Thoracic aorta (tissue), 2 donors: ENCODE measurements at regions not wholly inside any gene's neighbourhood (a gene's known extent, or its start where the extent isn't known, plus 50 kb on each side); places are given as distances from the start of the nearest gene placed in this dataset.
"Not testable (repeated sequence)": the region's sequence is repeated elsewhere in the genome, so short reads cannot be mapped to it uniquely, and the experiment has no call there.

Source experiments
- ATAC-seq: fragments of 150-250 bp; one replicate; pipeline ENCODE4 v1.8.0; 2017; ENCODE audit warnings: low read depth; ENCODE audit not compliant: insufficient number of reproducible peaks, low FRiP score
- DNase-seq: peaks from one replicate; pipeline ENCODE4 v3.0.0-alpha.2; 2020; ENCODE audit warnings: low spot score
- H3K27ac ChIP-seq, 2 donors: fragments of 200-600 bp; sonication (generic); 1 replicate in 1 of 2; 2 replicates in 1 of 2; pipeline ENCODE4 v1.5.1; 2016; ENCODE audit warnings: mild to moderate bottlenecking in 2 of 2, moderate library complexity in 2 of 2
- H3K27me3 ChIP-seq: fragments of 200-600 bp; sonication (generic); replicated peaks from 2 replicates; pipeline ENCODE4 v1.6.0; 2016; ENCODE audit warnings: mild to moderate bottlenecking; ENCODE audit not compliant: insufficient read depth
- H3K36me3 ChIP-seq: fragments of 200-600 bp; sonication (generic); one replicate; pipeline ENCODE4 v1.5.1; 2016
- H3K4me1 ChIP-seq, 2 donors: fragments of 200-600 bp; sonication (generic); 1 replicate in 1 of 2; 2 replicates in 1 of 2; pipeline versions ENCODE4 v1.5.1 to v1.6.0; 2016; ENCODE audit warnings: low read depth in 2 of 2, mild to moderate bottlenecking in 1 of 2; ENCODE audit not compliant: control insufficient read depth in 1 of 2
- H3K4me3 ChIP-seq: fragments of 200-600 bp; sonication (generic); 2 replicates; pipeline ENCODE4 v1.5.1; 2016; ENCODE audit warnings: mild to moderate bottlenecking
- H3K9me3 ChIP-seq: fragments of 200-600 bp; sonication (generic); 2 replicates; pipeline ENCODE4 v1.5.1; 2016
- CTCF ChIP-seq: fragments of 200-600 bp; sonication (generic); IDR thresholded peaks from one replicate; pipeline ENCODE4 v1.5.1; 2019; ENCODE audit warnings: antibody characterized with exemption

GRCh38 chr18:56283316-56283715, 355.1 kb downstream of the TXNL1 start:
- Histone ChIP-seq H3K4me3 (no peak overlapping the region), H3K9me3 (no peaks in the 10 kb centered on the region)
- TF ChIP-seq CTCF: no peak

GRCh38 chr18:56282234-56283104, 355.9 kb downstream of the TXNL1 start:
- no peak for DNase-seq
- H3K36me3 ChIP-seq: no peaks in the 10 kb centered on the region
- no peak for ATAC-seq
- no peak for TF ChIP-seq CTCF
- H3K4me1 ChIP-seq: no peaks in the 10 kb centered on the region
- H3K9me3 ChIP-seq: no peaks in the 10 kb centered on the region
- no peak overlapping the region for H3K27ac ChIP-seq
- H3K4me3 ChIP-seq: no peak overlapping the region
- H3K27me3 ChIP-seq: no peaks in the 10 kb centered on the region

More at GRCh38 chr18:56283316-56283715, 355.1 kb downstream of the TXNL1 start:
- no peaks in the 10 kb centered on the region for H3K4me1 ChIP-seq
- H3K27ac ChIP-seq: no peak overlapping the region
- DNase-seq (no peak), ATAC-seq (no peak)
- H3K27me3 ChIP-seq: no peaks in the 10 kb centered on the region
- no peaks in the 10 kb centered on the region for H3K36me3 ChIP-seq

GRCh38 chr18:56279816-56280215, 358.6 kb downstream of the TXNL1 start:
- H3K9me3 ChIP-seq, H3K4me1 ChIP-seq, H3K27ac ChIP-seq, H3K27me3 ChIP-seq, ATAC-seq, DNase-seq, H3K36me3 ChIP-seq, H3K4me3 ChIP-seq: not testable (repeated sequence)

- H3K4me1 ChIP-seq: no peaks in the 10 kb centered on the region
- no peaks in the 10 kb centered on the region for H3K9me3 ChIP-seq
- ATAC-seq: no peak
- TF ChIP-seq CTCF: no peak
- no peak overlapping the region for H3K27ac ChIP-seq
- H3K4me3 ChIP-seq: no peak overlapping the region
- no peaks in the 10 kb centered on the region for H3K36me3 ChIP-seq
- no peak for DNase-seq
- no peaks in the 10 kb centered on the region for H3K27me3 ChIP-seq
These were observed 359.9 kb downstream of the TXNL1 start for GRCh38 chr18:56278421-56279003.

- Histone ChIP-seq H3K4me1 (no peaks in the 10 kb centered on the region), H3K4me3 (no peak overlapping the region), H3K27me3 (no peaks in the 10 kb centered on the region), H3K9me3 (no peaks in the 10 kb centered on the region), H3K27ac (no peak overlapping the region), H3K36me3 (no peaks in the 10 kb centered on the region)
- ATAC-seq (no peak), DNase-seq (no peak)
- TF ChIP-seq CTCF: no peak
These were observed 361.9 kb downstream of the TXNL1 start for GRCh38 chr18:56276466-56276865.
